HEK293 (cell line): ENCODE measurements at regions not wholly inside any gene's neighbourhood (a gene's known extent, or its start where the extent isn't known, plus 50 kb on each side); places are given as distances from the start of the nearest gene placed in this dataset.

Source experiments
- CTCF ChIA-PET: fragments of 350-600 bp; formaldehyde crosslinking; extraction: SDS; loops from one replicate; lab custom pipeline; 2021; ENCODE audit warnings: antibody characterized with exemption; lab: Yijun Ruan, JAX
- POLR2A ChIA-PET: fragments of 300-600 bp; formaldehyde crosslinking; extraction: SDS; loops from one replicate; lab custom pipeline; 2020; ENCODE audit warnings: antibody characterized with exemption, inconsistent platforms; lab: Yijun Ruan, JAX
- H3K27ac ChIP-seq: fragments of 200-500 bp; sonication (Bioruptor generic); 2 replicates; pipeline ENCODE4 v1.5.1; 2014; ENCODE audit warnings: low read depth, low read length, control low read depth, inconsistent platforms; ENCODE audit errors: extremely low read depth
- H3K36me3 ChIP-seq, 2 experiments: fragments of 200-500 bp in 1 of 2; sonication (Bioruptor generic) in 1 of 2; 1 replicate in 1 of 2; 2 replicates in 1 of 2; pipeline ENCODE4 v1.5.1; 2014 to 2017; ENCODE audit warnings: inconsistent platforms in 2 of 2, low read length in 2 of 2; ENCODE audit not compliant: control insufficient read depth in 2 of 2, insufficient read depth in 1 of 2
- H3K4me1 ChIP-seq: fragments of 200-500 bp; sonication (Bioruptor generic); 2 replicates; pipeline ENCODE4 v1.5.1; 2014; ENCODE audit warnings: mild to moderate bottlenecking, low read length, inconsistent platforms; ENCODE audit not compliant: control insufficient read depth, insufficient read depth
- H3K4me3 ChIP-seq: 2 replicates; pipeline ENCODE4 v1.5.1; 2011; ENCODE audit warnings: low read depth, mild to moderate bottlenecking, control low read depth, low read length, moderate library complexity
- H3K9me3 ChIP-seq: fragments of 200-500 bp; sonication (Bioruptor generic); 2 replicates; pipeline ENCODE4 v1.5.1; 2014; ENCODE audit warnings: low read depth, low read length, inconsistent platforms; ENCODE audit not compliant: control insufficient read depth, insufficient read depth
- GFI1B ChIP-seq: fragments of 450-650 bp; formaldehyde crosslinking; IDR thresholded peaks from 2 replicates; pipeline ENCODE4 v1.5.1; 2016; ENCODE audit warnings: missing biosample characterization, missing genetic modification characterization
- GLIS1 ChIP-seq: fragments of 450-650 bp; formaldehyde crosslinking; IDR thresholded peaks from 2 replicates; pipeline ENCODE4 v1.5.1; 2016; ENCODE audit warnings: missing biosample characterization, missing genetic modification characterization
- OSR2 ChIP-seq: fragments of 450-650 bp; formaldehyde crosslinking; IDR thresholded peaks from 2 replicates; pipeline ENCODE4 v1.5.1; 2016; ENCODE audit warnings: missing biosample characterization, missing genetic modification characterization
- SETDB1 ChIP-seq: IDR thresholded peaks from one replicate; pipeline ENCODE4 v1.6.1; 2017; ENCODE audit warnings: mild to moderate bottlenecking, low read length, moderate library complexity, mixed read lengths; ENCODE audit not compliant: insufficient read length
- YY1 ChIP-seq: fragments of 450-650 bp; formaldehyde crosslinking; IDR thresholded peaks from 2 replicates; pipeline ENCODE4 v1.5.1; 2018; ENCODE audit warnings: missing biosample characterization, missing genetic modification characterization
- ZBTB26 ChIP-seq: fragments of 450-650 bp; formaldehyde crosslinking; optimal IDR thresholded peaks from 2 replicates; pipeline ENCODE3; 2016; ENCODE audit warnings: missing biosample characterization, mild to moderate bottlenecking, missing genetic modification characterization
- ZBTB49 ChIP-seq: fragments of 450-650 bp; formaldehyde crosslinking; IDR thresholded peaks from 2 replicates; pipeline ENCODE4 v1.5.1; 2016; ENCODE audit warnings: missing biosample characterization, missing genetic modification characterization, low read depth
- ZNF169 ChIP-seq: fragments of 450-650 bp; formaldehyde crosslinking; IDR thresholded peaks from 2 replicates; pipeline ENCODE4 v1.5.1; 2016; ENCODE audit warnings: missing biosample characterization, missing genetic modification characterization
- ZNF274 ChIP-seq, 2 experiments: fragments of 200-500 bp in 1 of 2; fragments of 450-650 bp in 1 of 2; sonication (Bioruptor generic) in 1 of 2; formaldehyde crosslinking in 1 of 2; IDR thresholded peaks; 2 replicates each; pipeline versions ENCODE4 v1.5.1 to v1.6.1; 2014 to 2016; ENCODE audit warnings: borderline replicate concordance in 1 of 2, inconsistent platforms in 1 of 2, low read length in 1 of 2, missing biosample characterization in 1 of 2, missing genetic modification characterization in 1 of 2
- ZNF37A ChIP-seq: fragments of 450-650 bp; IDR thresholded peaks from 2 replicates; pipeline ENCODE4 v1.5.1; 2018; ENCODE audit warnings: missing biosample characterization, missing genetic modification characterization
- ZNF558 ChIP-seq: fragments of 450-650 bp; formaldehyde crosslinking; IDR thresholded peaks from 2 replicates; pipeline ENCODE4 v1.5.1; 2016; ENCODE audit warnings: missing biosample characterization, missing genetic modification characterization
- ZNF621 ChIP-seq: fragments of 450-650 bp; formaldehyde crosslinking; IDR thresholded peaks from 2 replicates; pipeline ENCODE4 v1.5.1; 2017; ENCODE audit warnings: missing biosample characterization, missing genetic modification characterization
- ZNF76 ChIP-seq: fragments of 450-650 bp; formaldehyde crosslinking; IDR thresholded peaks from 2 replicates; pipeline ENCODE4; 2016; ENCODE audit warnings: low read depth, missing biosample characterization, missing genetic modification characterization, borderline replicate concordance
- ZNF785 ChIP-seq: fragments of 450-650 bp; formaldehyde crosslinking; IDR thresholded peaks from 2 replicates; pipeline ENCODE4 v1.5.1; 2016; ENCODE audit warnings: missing biosample characterization, missing genetic modification characterization
- ZNF837 ChIP-seq: fragments of 450-650 bp; formaldehyde crosslinking; IDR thresholded peaks from 2 replicates; pipeline ENCODE4 v1.5.1; 2016; ENCODE audit warnings: missing biosample characterization, missing genetic modification characterization
- ZSCAN23 ChIP-seq: fragments of 450-650 bp; formaldehyde crosslinking; IDR thresholded peaks from 2 replicates; pipeline ENCODE4 v1.5.1; 2016; ENCODE audit warnings: missing biosample characterization, missing genetic modification characterization
- TF ChIP-seq, protein P1 (sequence below): fragments of 450-650 bp; formaldehyde crosslinking; IDR thresholded peaks from 2 replicates; pipeline ENCODE4 v1.5.1; 2017; ENCODE audit warnings: missing biosample characterization, missing genetic modification characterization

- Histone ChIP-seq H3K4me1 (no peaks in the 10 kb centered on the region), H3K36me3 (no peaks in the 10 kb centered on the region), H3K4me3 (peak overlapping the region; percentile 29), H3K27ac (no peak overlapping the region; the same call in 1 of the 2 replicates), H3K9me3 (no peaks in the 10 kb centered on the region)
- TF ChIP-seq SETDB1: no peak
- peak; percentile 73 for TF ChIP-seq GLIS1 (tag by site-specific recombination)
- POLR2A ChIA-PET: interaction anchor here (0.9 kb wide), 1 partner anchor 24 kb away, joined by 3 read pairs; no protein-coding TSS in a partner anchor
- CTCF ChIA-PET: interaction anchor here (0.6 kb wide), 2 partner anchors 205 to 277 kb away, joined by 4 to 5 read pairs; no protein-coding TSS in a partner anchor
These were observed 613.4 kb downstream of the MCTP2 start for GRCh38 chr15:94844538-94845389.

GRCh38 chr15:94845390-94845716 is 614.0 kb downstream of the MCTP2 start:
- H3K4me3 ChIP-seq: no peak overlapping the region
- no peaks in the 10 kb centered on the region for H3K4me1 ChIP-seq
- TF ChIP-seq ZNF785 (tag by site-specific recombination): no peak
- TF ChIP-seq, protein P1, sequence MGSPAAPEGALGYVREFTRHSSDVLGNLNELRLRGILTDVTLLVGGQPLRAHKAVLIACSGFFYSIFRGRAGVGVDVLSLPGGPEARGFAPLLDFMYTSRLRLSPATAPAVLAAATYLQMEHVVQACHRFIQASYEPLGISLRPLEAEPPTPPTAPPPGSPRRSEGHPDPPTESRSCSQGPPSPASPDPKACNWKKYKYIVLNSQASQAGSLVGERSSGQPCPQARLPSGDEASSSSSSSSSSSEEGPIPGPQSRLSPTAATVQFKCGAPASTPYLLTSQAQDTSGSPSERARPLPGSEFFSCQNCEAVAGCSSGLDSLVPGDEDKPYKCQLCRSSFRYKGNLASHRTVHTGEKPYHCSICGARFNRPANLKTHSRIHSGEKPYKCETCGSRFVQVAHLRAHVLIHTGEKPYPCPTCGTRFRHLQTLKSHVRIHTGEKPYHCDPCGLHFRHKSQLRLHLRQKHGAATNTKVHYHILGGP (tag by site-specific recombination): no peak
- TF ChIP-seq ZNF274 (IDR thresholded peaks at IDR 0.05; ENCODE audit: low read length): no peak
- TF ChIP-seq ZNF274 (tag by site-specific recombination; IDR thresholded peaks at IDR 0.05; ENCODE audit: borderline replicate concordance): no peak
- TF ChIP-seq ZBTB26 (tag by site-specific recombination): no peak
- no peak for TF ChIP-seq ZNF558 (tag by site-specific recombination)
- TF ChIP-seq ZSCAN23: no peak
- no peak for TF ChIP-seq ZNF76
- TF ChIP-seq ZNF837 (tag by site-specific recombination): no peak
- no peak for TF ChIP-seq YY1 (tag by site-specific recombination)
- TF ChIP-seq OSR2 (tag by site-specific recombination): no peak
- no peak for TF ChIP-seq GFI1B (tag by site-specific recombination)
- TF ChIP-seq ZNF621 (tag by site-specific recombination): no peak
- no peak for TF ChIP-seq ZNF37A (tag by site-specific recombination)
- TF ChIP-seq ZBTB49 (tag by site-specific recombination): no peak
- no peak for TF ChIP-seq ZNF169 (tag by site-specific recombination)
- H3K9me3 ChIP-seq: no peaks in the 10 kb centered on the region
- no peak overlapping the region; the same call in 1 of the 2 replicates for H3K27ac ChIP-seq
- ChIA-PET CTCF (interaction anchor here (0.6 kb wide), 2 partner anchors 206 to 236 kb away, joined by 3 to 4 read pairs; no protein-coding TSS in a partner anchor), POLR2A (no interaction called here)
- no peaks in the 10 kb centered on the region for H3K36me3 ChIP-seq
